ENCODE measurements at regions not wholly inside any gene's neighbourhood (a gene's known extent, or its start where the extent isn't known, plus 50 kb on each side); places are given as distances from the start of the nearest gene placed in this dataset.
"Not testable (repeated sequence)": the region's sequence is repeated elsewhere in the genome, so short reads cannot be mapped to it uniquely, and the experiment has no call there.

GRCh38 chr1:29757866-29758780 is 521.8 kb downstream of the PTPRU start:
- FAIRE-seq (no peak), DNase-seq (ENCODE audit: insufficient read length, low spot score) (no peak)
- TF ChIP-seq POLR2AphosphoS5 (IDR thresholded peaks at IDR 0.05; ENCODE audit: low read depth, low read length) (no peak), POU2F2 (IDR thresholded peaks at IDR 0.05; ENCODE audit: low read depth, low read length) (no peak), POLR2A (IDR thresholded peaks at IDR 0.05; ENCODE audit: low read depth, low read length) (no peak), SPI1 (IDR thresholded peaks at IDR 0.05; ENCODE audit: low read depth, low read length) (no peak), TAF1 (IDR thresholded peaks at IDR 0.05; ENCODE audit: low read depth, low read length) (no peak), PAX5 (IDR thresholded peaks at IDR 0.05; ENCODE audit: insufficient read depth, low read length, severe bottlenecking) (no peak)

GRCh38 chr1:29756901-29757725 is 520.8 kb downstream of the PTPRU start:
- no peak for TF ChIP-seq SPI1 (IDR thresholded peaks at IDR 0.05; ENCODE audit: low read depth, low read length)
- TF ChIP-seq POLR2AphosphoS5 (IDR thresholded peaks at IDR 0.05; ENCODE audit: low read depth, low read length), result no peak
- TF ChIP-seq POLR2A (IDR thresholded peaks at IDR 0.05; ENCODE audit: low read depth, low read length), result no peak
- no peak for TF ChIP-seq PAX5 (IDR thresholded peaks at IDR 0.05; ENCODE audit: insufficient read depth, low read length, severe bottlenecking)
- TF ChIP-seq TAF1 (IDR thresholded peaks at IDR 0.05; ENCODE audit: low read depth, low read length), result no peak
- no peak for TF ChIP-seq POU2F2 (IDR thresholded peaks at IDR 0.05; ENCODE audit: low read depth, low read length)
- no peak for FAIRE-seq
- no peak for DNase-seq (ENCODE audit: insufficient read length, low spot score)

- FAIRE-seq, result no peak
- no peak for DNase-seq (ENCODE audit: insufficient read length, low spot score)
- no peak for TF ChIP-seq PAX5 (IDR thresholded peaks at IDR 0.05; ENCODE audit: insufficient read depth, low read length, severe bottlenecking)
- TF ChIP-seq POLR2AphosphoS5 (IDR thresholded peaks at IDR 0.05; ENCODE audit: low read depth, low read length), result no peak
- TF ChIP-seq TAF1 (IDR thresholded peaks at IDR 0.05; ENCODE audit: low read depth, low read length), result no peak
- TF ChIP-seq POU2F2 (IDR thresholded peaks at IDR 0.05; ENCODE audit: low read depth, low read length), result no peak
- TF ChIP-seq POLR2A (IDR thresholded peaks at IDR 0.05; ENCODE audit: low read depth, low read length), result no peak
- no peak for TF ChIP-seq SPI1 (IDR thresholded peaks at IDR 0.05; ENCODE audit: low read depth, low read length)
Observed at GRCh38 chr1:29756498-29756897, 520.2 kb downstream of the PTPRU start.

- FAIRE-seq, result no peak
- no peak for TF ChIP-seq PAX5 (IDR thresholded peaks at IDR 0.05; ENCODE audit: insufficient read depth, low read length, severe bottlenecking)
- DNase-seq (ENCODE audit: insufficient read length, low spot score), result no peak
Observed at GRCh38 chr1:29756085-29756484, 519.8 kb downstream of the PTPRU start.

- DNase-seq (ENCODE audit: insufficient read length, low spot score); FAIRE-seq: not testable (repeated sequence)
Observed at GRCh38 chr1:29755412-29756015, 519.2 kb downstream of the PTPRU start.

DNA sequence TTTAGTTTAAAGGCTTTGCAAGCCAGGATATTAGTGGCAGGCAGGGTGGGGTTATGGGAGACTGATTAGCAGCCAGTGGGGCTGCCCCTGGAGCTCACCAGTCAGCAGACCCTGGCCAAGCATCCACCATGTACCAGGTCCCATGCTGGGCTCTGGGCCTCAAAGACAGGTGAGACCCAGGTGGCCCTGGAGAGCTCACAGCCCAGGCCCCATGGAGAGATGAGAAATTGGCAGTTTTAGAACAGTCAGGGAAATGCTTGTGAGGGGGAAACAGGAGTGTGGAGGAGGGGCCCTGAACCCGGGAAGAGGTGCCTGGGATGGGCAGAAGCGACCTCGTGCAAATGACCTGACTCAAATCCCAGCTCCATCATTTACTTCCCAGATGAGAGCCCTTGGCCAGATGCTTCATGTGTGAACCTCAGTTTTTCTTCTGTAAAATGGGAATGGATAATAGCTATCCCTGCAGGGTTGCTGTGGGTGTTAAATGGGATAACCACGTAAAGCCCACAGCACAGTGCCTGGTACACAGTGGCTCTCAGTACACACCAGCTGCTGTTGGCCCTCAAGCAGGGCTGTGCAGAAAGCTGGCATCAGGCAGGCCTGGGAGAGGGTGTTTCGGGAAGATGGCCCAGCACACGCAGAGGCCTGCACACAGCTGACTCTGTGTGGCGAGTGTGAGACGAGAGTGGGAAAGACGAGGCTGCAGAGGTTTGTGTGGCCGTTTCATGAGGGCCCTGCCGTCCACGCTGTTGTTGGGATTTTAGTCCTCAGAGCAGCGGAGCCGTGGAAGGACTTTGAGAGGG is 518.5 kb downstream of the PTPRU start:
- DNase-seq (ENCODE audit: insufficient read length, low spot score) (no peak), FAIRE-seq (no peak)
- TF ChIP-seq POU2F2 (IDR thresholded peaks at IDR 0.05; ENCODE audit: low read depth, low read length), result no peak
- no peak for TF ChIP-seq PAX5 (IDR thresholded peaks at IDR 0.05; ENCODE audit: insufficient read depth, low read length, severe bottlenecking)
- TF ChIP-seq POLR2A (IDR thresholded peaks at IDR 0.05; ENCODE audit: low read depth, low read length), result no peak

- TF ChIP-seq POU2F2 (IDR thresholded peaks at IDR 0.05; ENCODE audit: low read depth, low read length) (no peak), POLR2AphosphoS5 (IDR thresholded peaks at IDR 0.05; ENCODE audit: low read depth, low read length) (no peak), TAF1 (IDR thresholded peaks at IDR 0.05; ENCODE audit: low read depth, low read length) (no peak), SPI1 (IDR thresholded peaks at IDR 0.05; ENCODE audit: low read depth, low read length) (no peak), POLR2A (IDR thresholded peaks at IDR 0.05; ENCODE audit: low read depth, low read length) (no peak), PAX5 (IDR thresholded peaks at IDR 0.05; ENCODE audit: insufficient read depth, low read length, severe bottlenecking) (no peak)
- FAIRE-seq, result no peak
- DNase-seq (ENCODE audit: insufficient read length, low spot score), result no peak
Observed at GRCh38 chr1:29753771-29754572, 517.6 kb downstream of the PTPRU start.

DNA sequence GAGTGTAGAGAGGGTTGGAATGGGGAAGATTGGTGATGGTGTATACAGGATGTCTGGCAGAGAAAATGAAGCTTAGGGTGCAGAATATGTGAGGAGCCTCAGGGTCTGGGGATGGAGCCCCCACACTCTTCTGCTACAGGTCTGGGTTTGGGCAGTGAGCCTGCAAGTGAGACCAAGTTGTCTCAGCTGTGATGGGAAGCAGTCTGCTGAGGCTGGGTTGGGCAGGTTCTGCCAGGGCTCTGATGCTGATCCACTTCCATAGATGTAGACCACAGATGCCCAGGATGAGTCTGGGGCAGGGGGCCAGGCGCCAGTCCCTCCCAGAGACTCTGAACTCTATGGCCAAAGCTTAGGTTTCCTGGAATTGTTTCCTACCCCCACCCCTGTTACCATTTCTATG is 516.9 kb downstream of the PTPRU start:
- DNase-seq (ENCODE audit: insufficient read length, low spot score) (no peak), FAIRE-seq (no peak)
- no peak for TF ChIP-seq POLR2AphosphoS5 (IDR thresholded peaks at IDR 0.05; ENCODE audit: low read depth, low read length)
- no peak for TF ChIP-seq PAX5 (IDR thresholded peaks at IDR 0.05; ENCODE audit: insufficient read depth, low read length, severe bottlenecking)
- no peak for TF ChIP-seq POLR2A (IDR thresholded peaks at IDR 0.05; ENCODE audit: low read depth, low read length)
- TF ChIP-seq TAF1 (IDR thresholded peaks at IDR 0.05; ENCODE audit: low read depth, low read length), result no peak
- no peak for TF ChIP-seq SPI1 (IDR thresholded peaks at IDR 0.05; ENCODE audit: low read depth, low read length)
- TF ChIP-seq POU2F2 (IDR thresholded peaks at IDR 0.05; ENCODE audit: low read depth, low read length), result no peak
